Stimulated activated CD4-positive, alpha-beta T cell treated with anti-CD3 and anti-CD28 coated beads, Interleukin-4, amount 100 ng/mL, for 1 hour (primary cell): ENCODE measurements at regions not wholly inside any gene's neighbourhood (a gene's known extent, or its start where the extent isn't known, plus 50 kb on each side); places are given as distances from the start of the nearest gene placed in this dataset.
"Not testable (repeated sequence)": the region's sequence is repeated elsewhere in the genome, so short reads cannot be mapped to it uniquely, and the experiment has no call there.

Source experiments
- DNase-seq: peaks from one replicate; pipeline ENCODE4 v3.0.0-alpha.2; 2020

DNA sequence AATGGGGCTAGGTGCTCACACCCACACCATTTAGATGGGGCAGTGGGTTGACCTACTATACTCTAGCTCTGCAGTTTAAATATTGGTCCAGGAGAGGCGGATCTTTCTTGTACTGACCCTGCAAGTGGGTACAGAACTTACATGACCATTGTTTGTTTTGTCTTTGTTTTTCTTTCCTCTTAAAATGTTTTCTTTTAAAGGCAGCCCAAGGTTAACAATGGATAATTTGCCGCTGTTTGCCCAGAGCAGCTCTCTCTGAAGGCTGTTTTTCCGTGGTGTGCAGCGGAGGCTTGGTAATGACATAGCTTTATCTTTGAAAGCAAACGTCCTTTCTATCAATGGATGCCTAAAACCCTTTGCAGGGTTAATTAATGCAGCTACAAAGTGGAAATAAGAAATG is 133.3 kb upstream of the MEX3C start:
- DNase-seq, result no peak

DNA sequence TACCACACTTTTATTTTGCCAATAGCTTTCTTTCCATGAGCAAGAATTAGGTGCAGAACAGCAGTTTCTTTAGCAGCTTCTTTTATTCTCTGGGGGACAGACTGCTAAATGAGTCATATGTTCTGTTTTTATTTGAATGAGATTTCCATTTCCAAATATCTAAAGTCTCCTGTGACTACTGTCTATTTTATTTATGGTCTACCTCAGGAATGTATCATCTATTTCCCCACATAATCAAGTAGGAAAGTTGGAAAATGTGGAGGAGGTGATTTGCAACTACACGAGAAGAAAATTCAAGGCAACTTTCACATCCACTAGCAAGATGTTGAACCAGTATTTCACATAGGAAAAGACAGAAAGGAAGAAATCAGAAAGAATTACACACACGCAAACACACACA is 139.9 kb upstream of the MEX3C start:
- no peak for DNase-seq

DNA sequence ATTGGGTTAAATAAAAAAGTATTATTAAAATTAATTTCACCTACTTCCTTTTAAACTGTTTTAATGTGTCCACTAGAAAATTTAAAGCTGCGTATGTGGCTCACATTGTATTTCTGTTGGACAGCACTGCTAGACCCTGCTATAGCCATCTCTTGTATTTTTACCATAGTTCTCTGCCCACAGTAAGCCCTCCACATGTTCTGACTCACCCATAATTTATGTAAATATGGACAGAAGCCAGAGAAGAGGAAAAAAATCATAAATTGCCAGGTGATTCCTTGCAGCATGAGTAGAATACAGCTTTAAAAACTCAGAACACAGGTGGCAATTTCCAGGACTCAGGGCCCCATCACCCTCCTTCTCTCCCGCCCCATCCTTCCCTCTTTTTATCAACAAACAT is 142.4 kb upstream of the MEX3C start:
- DNase-seq, result no peak

DNA sequence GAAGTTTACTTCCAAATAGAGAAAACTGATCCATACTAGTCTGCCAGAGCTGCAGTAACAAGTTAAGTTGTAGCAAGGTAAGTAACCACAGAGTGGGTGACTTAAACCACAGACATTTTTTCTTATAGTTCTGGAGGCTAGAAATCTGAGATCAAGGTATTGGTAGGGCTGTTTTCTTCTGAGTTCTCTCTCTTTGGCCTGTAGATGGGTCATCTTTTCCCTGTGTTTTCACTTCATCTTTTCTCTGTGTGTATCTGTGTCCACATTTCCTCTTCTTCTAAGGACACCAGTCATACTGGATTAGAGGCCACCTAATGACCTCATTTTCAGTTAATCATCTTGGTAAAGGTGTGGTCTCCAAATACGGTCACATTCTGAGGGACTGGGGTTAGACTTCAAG is 142.9 kb upstream of the MEX3C start:
- DNase-seq, result no peak

DNA sequence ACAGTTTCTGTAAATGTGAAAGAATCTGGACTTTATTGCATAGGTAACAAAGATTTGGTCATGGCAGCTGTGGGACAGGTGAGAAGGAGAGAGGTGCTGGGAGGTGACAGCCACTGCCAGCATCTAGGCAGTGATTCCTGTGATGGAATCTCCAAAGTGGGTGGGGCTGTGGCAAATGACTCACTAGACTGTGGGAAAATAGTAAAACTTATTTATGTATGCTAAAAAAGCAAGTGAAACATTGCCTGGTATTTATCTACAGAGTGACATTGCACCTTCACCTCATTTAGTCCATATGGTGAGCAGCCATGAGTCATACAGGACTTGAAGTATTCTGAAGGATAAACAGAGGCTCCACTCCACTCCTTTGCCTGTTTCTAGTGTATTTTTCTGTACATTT is 145.3 kb upstream of the MEX3C start:
- peak; percentile 8 for DNase-seq

DNA sequence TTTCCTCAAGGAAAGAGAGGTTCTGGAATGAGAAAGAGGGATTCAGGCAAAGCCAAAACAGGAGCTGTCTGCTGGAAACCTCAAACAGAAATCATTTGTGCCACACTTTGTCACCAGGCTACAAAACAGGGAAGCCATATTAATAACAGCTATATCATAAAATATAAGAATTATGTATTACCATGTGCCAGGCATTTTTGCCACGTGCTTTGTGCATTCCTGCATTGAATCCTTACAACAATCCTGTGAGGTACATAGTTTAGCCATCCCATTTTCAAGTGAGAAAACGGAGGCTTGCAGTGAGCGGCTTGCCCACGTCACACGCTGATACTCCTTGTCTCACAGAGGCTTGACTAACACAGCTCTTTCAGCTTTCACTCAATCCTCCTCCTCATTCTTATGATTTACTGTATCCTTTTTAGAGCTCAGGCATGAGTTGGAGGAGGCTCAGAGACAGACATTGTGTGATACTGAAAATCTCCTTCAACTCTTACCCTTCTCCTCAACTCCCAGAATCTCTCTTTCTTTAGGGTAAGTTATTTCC is 148.4 kb upstream of the MEX3C start:
- no peak for DNase-seq

DNA sequence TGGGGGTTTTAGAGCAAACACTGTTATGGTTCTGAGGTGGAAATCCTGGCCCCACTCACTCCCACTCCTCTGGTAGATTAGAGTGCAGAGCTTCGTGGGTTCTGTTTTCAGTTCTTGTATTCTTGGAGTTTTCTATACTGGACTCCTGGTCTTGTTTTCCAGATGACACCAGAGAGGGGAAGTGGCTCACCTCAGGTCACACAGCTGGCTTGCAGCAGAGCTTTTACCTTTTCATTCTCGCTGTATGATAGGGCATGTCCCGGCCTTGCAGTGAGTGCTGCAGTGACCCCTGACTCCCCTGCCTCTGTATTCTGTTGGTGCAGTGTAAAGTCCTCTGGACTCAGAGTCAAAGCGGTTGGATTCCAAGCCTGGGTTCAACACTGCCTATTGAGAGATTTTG is 148.9 kb upstream of the MEX3C start:
- DNase-seq, result no peak

DNA sequence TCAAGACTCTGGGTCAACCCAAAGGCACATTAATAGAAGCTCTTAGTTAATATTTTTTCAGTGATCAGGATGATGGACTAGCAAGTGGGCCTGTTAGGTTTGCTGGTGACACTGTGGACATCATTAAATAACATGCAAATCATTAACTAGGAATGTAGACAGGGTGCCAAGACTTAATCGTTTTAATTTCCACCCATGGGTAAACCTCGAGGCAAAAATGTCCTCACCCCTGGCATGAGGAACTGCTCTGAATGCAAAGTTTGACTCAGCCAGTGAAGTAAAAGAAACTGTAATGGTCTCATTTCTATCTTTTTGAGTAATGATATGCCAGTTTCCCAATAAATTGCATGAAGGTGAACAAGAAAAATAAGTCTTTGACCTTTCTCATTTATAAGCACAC is 152.6 kb upstream of the MEX3C start:
- DNase-seq, result no peak

DNA sequence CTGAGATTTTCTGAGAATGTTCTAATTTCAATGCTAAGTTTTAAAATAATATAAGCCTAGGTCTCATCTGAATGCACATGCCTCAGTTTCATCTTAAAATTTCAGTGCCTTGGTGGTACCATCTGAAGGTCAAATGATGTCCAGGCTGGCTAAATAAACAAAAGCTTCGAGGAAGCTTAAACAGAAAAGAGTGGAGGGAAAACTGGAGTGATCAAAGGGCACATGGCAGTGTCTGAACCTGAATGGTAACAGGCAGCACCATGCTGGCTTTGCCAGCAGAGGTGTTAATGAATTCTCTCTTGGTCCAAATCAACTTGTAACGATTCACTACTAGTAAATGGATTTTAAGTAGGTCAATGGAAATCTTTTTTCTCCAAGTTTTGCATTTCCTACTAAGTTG is 158.4 kb upstream of the MEX3C start:
- no peak for DNase-seq

DNA sequence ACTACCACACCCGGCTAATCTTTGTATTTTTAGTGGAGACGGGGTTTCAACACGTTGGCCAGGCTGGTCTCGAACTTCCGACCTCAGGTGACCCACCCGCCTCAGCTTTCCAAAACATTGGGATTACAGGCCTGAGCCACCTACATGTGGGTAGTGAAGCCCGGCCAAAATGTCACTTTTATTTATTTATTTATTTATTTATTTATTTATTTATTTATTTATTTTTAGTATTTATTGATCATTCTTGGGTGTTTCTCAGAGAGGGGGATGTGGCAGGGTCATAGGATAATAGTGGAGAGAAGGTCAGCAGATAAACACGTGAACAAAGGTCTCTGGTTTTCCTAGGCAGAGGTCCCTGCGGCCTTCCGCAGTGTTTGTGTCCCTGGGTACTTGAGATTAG is 162.8 kb upstream of the MEX3C start:
- not testable (repeated sequence) for DNase-seq

DNA sequence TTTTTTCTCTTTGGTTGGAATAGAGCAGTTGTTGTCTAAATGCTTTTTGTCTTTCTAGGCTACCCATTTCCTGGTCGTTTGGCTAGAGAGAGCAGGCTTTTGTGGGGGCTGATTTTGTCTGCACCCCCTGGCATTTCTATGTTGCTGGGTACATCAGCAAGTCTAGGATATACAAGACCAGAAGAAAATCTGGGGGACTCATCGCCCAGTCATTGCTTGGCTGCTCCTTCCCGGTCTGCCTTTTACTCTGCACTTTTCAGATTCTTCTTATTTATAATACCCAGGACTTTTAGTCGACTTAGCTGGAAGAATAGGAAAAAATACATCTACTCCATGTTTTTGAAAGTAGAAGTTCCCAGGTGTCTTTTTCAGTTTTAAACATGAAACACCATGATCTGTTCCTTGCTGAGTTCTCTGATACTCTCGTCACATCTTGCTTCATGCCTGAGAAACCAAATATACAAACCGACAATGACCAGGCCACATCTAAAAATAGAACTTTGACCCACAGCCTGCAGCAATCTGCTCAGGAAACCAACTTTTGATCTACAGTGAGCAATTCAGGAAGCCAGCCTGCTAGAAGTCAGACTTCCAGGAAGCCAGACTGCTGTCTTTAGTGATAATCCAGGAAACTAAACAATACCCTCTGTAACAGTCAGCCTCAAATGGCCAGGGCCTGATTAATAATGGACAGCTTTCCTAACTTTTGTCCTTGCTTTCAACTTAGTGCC is 163.8 kb upstream of the MEX3C start:
- no peak for DNase-seq

DNA sequence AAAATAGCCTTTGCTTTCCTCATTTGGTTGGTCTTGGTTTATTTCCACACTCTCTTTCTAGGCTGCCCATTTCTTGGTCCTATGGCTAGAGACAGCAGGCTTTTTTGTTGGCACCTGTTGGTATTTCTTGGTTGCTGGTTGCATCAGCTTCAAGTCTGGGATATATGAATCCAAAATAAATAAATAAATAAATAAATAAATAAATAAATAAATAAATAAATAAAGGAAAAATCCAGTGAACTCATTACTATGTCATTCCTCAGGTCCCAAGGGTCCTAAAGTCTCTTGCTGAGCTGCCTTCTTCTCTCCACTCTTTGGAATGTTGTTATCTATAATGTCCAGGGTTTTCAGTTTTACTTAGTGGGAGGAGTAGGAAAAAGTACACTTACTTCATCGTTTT is 165.9 kb upstream of the MEX3C start:
- DNase-seq, result no peak

DNA sequence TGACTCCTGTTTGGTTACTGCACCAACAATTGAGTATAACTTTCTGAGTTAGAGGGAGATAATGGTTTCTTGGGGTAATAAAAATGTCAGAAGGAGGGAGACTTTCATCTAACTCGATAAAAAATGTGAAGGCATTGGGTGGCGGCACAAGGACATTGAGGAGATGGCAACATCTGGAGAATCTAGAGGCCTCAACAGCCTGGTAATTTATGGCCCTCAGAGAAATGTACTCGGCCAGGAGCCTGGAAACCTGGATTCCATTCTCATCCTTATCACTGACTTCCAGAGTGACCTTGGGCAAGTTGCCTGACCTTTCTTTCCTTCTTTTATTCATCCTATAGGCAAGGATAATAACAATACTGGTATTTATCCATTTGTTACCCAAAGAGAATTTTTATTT is 173.5 kb upstream of the MEX3C start:
- no peak for DNase-seq

DNA sequence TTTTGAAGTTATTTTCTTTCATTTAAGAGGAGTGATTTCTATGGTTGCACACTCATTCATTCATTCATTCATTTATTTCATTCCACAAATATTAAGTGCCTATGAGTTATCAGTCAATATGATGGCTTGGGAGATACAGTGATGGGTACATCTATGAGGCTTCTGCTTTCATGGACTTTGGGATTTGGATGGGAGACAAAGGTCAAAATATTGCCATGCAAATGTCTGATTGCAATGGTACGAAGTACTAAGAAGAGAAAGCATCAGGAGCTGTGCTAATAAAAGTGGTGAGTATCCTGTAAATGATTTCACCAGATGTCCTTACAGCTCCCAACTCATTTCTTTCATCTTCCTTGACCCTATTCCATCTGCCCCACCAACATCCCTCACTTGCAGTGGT is 174.4 kb upstream of the MEX3C start:
- DNase-seq, result no peak

DNA sequence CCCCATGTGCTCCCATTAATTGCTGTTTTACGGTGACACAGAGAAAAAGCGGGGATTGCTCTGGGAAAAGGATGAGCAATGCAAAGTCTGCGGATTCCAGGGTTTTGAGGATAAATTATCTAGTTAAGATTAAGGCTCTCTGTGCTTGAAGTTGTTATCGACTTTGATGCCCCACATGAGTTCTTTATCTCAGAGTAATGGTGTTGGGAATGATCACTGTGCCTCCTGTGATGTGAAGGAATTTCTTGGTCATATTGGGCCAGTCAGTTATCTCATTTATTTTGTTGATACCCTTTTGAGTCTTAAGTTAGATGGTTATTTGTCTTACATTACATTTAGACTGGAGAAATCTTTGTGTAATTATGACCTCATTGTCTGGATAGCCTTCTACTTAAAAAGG is 184.6 kb upstream of the MEX3C start:
- no peak for DNase-seq

DNA sequence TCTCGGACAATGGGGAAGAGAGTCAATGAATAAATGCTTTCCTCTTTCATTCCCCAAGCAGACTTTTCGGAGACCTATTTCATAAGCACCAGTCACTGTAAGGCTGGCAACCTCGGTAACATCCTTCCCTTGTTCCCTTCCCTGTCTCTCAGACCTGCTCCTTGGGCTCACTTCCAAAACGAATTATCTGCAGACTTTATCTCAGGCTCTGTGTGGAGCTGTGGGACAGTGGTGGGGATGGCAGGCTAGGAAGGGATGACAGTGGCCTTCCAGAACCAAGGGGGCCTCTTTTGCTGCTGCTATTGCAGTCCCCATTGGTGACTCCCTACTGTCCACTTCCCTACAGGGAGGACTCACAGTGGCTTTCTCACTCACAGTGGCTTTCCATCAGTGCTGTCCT is 185.6 kb upstream of the MEX3C start:
- no peak for DNase-seq

DNA sequence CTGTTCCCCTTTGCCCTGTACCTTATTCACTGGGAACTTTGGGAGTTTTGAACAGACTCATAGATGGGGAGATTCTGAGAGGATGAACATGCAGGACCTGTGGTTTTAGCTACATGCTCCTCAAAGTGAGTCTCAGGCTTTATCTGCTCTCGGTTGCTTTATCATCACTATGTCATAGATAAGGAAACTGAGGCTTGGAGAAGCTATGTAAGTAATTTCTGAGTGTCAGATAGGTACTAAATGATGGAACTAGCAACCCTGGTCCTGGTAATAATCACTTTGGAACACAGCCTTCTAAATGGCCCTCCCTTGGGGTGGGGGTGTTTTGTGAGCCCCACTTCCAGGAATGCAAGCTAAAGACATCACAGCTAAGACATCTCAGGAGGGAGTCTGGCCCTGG is 186.2 kb upstream of the MEX3C start:
- DNase-seq, result no peak

DNA sequence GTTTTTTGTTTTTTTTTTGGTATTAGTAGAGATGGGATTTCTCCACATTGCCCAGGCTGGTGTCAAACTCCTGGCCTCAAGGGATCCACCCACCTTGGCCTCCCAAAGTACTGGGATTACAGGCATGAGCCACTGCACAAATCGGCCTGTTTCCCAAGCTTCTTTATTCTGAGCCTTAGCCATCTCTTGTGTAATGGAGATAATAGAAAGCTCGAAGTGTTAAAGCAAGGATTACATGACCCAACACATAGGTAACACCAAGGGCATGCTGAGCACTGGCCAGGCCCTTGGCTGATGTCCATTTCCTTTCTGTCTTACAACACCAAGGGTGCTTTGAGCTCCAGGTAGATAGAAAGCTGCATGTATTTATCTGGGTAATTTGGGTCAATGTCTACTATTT is 187.8 kb upstream of the MEX3C start:
- DNase-seq, result no peak

DNA sequence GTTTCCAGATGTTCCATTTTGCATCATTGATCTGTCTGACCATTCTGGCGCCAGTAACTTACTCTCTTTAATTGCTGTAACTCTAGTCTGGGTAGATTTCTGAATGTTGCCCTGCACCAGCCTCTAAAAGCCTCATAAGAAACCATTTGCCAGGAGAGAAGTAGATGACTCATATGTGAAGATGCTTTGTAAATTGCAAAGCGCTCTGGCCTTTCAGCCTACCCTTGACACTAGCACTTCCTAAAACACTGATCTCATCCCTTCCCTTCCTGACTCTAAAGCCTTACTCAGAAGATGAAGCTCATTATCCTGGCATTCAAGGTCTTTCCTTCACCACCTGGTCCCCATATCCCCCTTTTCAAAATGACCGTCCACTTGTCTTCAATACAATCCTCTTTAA is 193.2 kb upstream of the MEX3C start:
- DNase-seq, result no peak

DNA sequence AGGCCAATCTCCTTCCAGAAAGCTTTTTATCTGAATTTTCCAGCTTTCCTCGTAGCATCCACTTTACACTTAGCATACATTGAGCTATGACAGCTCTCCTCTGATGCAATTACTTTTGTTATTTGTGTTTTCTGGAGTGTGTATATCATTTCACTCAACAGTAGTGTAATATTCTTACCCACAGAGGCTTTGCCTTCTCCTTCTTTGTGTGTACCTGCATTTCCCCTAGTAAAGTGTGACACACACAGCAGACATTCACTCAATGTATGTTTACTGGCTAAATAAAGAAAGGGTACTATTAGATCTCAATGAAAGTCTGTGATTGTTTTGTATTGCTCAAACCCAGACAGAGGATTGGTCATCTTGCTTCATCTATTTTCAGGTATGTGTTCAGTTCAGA is 193.7 kb upstream of the MEX3C start:
- no peak for DNase-seq

DNA sequence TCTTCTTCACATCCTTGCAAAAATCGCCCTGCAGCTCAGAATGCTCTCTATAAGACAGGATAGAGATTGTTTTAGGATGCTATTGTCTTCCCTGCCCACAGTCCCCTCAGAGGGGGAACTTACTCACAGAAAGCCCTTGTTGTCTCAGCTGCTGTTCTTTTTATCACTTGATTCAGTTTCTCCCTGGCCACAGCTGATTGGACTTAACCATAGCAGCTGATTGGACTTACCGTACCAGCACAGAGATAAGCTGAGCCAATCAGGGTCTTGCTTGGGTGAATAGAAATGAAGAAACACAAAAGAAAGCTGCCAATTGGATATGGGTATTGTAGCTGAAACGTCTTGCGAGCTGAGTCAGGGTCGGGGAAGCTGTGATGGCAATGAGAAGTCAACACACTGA is 194.2 kb upstream of the MEX3C start:
- no peak for DNase-seq

DNA sequence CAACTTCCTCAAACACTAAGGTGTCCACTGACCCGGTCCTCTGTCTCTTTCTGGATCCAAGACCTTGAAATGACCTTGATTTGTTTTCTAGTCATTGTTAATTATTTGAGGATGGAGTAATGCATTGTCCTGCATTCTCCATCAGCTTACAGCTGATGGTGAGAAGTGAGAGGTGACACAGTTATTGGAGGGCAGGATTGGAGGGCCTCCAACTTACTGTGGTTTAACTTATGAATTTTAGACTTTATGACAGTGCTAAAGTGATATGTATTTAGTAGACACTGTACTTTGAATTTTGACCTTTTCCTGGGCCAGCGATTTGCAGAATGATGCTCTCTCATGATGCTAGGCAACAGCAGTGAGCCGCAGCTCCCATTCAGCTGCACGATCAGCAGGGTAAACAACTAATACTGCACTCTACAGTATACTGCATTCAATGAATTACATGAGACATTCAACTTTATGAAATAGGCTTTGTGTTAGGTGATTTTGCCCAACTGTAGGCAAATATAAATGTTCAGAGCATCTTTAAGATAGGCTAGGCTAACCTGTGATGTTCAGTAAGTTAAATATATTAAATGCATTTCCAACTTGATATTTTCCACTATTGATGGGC is 200.0 kb upstream of the MEX3C start:
- DNase-seq, result no peak

DNA sequence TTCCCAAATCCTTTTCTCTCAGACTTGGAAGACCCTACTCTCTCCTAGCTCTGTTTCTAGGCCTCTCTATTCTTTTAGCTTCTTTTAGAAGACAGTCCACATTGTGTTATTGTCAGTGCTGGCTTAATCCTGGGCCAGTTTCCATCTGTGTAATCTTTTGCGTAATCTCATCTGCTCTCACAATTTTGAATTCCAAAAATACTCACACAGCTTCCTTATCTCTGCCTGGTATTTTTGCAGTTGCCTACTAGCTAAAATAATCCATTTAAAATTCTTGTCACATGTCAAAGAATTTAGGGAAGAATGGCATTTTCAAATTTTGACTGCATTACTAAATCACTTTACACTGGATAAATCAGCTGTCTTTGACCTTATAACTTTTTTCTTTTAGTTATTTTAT is 200.6 kb upstream of the MEX3C start:
- DNase-seq, result no peak

DNA sequence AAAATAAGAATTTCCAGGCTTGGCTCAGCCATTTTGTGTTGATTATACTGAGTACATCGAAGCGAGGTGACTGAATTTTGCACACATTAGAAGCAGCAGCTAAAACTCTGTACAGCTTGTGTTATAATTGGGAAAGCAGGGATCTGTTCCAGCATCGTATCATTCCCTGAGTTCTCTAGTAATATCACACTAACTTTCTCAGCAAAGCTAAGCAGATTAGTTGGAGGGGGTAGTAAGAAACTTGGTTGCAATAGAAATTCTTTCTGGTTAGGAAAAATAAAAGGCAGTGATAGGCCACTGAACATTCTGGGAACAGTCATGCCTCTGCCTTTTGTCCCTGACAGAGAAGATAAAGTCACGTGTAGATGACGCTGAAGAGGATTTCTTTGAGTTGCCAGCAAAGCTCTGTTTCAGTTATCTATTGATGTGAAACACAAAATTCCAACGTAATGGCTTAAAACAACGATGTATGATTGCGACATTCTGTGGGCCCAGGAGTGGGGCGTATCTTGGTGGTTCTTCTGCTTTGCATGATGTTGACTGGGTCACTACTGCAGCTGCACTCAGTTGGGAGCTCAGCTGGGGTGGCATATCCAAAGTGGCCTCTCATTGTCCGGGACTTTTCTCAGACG is 202.1 kb upstream of the MEX3C start:
- DNase-seq, result no peak

DNA sequence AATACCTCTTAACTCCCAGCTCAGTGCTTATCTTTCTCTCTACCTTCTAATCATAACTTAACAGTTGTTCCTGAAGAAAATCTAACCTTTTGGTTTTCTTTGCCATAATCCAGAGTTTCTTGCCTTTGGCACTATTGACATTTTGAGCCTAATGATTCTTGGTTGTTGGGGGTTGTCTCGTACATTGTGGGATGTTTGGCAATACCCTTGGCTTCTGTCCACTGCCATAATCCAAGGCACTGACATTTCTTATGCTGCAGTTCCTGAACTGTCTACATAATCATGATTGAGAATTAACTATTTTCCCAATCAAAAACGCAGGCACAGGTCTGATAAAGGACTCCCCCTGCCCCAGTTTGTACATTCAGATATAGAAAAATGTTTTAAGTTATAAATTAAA is 203.2 kb upstream of the MEX3C start:
- DNase-seq, result no peak
